ENCODE measurements at regions not wholly inside any gene's neighbourhood (a gene's known extent, or its start where the extent isn't known, plus 50 kb on each side); places are given as distances from the start of the nearest gene placed in this dataset.

- Histone ChIP-seq H3K4me1 (ENCODE audit: insufficient read depth, low read length, poor library complexity, severe bottlenecking) (peaks cover 26% of the 10 kb centered on the region), H3K4me3 (ENCODE audit: low read depth, low read length, poor library complexity, severe bottlenecking) (no peak overlapping the region), H3K9me3 (ENCODE audit: low read depth, low read length, poor library complexity, severe bottlenecking) (no peaks in the 10 kb centered on the region), H3K27me3 (replicated peaks; ENCODE audit: insufficient read depth, low read depth, low read length, poor library complexity) (no peaks in the 10 kb centered on the region), H3K36me3 (ENCODE audit: insufficient read depth, low read length, poor library complexity, severe bottlenecking) (no peaks in the 10 kb centered on the region), H3K27ac (ENCODE audit: low read depth, low read length, poor library complexity, severe bottlenecking) (no peak overlapping the region)
- intact Hi-C loops (cut with micrococcal nuclease; ENCODE audit: unreplicated experiment): loop anchor here (10.0 kb wide), 1 partner anchor 345 kb away; no protein-coding TSS in a partner anchor
- TF ChIP-seq, protein P1, sequence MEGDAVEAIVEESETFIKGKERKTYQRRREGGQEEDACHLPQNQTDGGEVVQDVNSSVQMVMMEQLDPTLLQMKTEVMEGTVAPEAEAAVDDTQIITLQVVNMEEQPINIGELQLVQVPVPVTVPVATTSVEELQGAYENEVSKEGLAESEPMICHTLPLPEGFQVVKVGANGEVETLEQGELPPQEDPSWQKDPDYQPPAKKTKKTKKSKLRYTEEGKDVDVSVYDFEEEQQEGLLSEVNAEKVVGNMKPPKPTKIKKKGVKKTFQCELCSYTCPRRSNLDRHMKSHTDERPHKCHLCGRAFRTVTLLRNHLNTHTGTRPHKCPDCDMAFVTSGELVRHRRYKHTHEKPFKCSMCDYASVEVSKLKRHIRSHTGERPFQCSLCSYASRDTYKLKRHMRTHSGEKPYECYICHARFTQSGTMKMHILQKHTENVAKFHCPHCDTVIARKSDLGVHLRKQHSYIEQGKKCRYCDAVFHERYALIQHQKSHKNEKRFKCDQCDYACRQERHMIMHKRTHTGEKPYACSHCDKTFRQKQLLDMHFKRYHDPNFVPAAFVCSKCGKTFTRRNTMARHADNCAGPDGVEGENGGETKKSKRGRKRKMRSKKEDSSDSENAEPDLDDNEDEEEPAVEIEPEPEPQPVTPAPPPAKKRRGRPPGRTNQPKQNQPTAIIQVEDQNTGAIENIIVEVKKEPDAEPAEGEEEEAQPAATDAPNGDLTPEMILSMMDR (conservative IDR thresholded peaks at IDR 0.05; ENCODE audit: low read depth, low read length): no peak
- no peak for TF ChIP-seq EZH2 (IDR thresholded peaks at IDR 0.05; ENCODE audit: borderline replicate concordance, low read depth, low read length, poor library complexity, severe bottlenecking)
- no peak for DNase-seq (ENCODE audit: low spot score)
- BruUV-seq (replicated peaks): no TSS peak
- ChIA-PET CTCF (no interaction called here), POLR2A (ENCODE audit: low non-redundant PET) (interaction anchor here (0.5 kb wide), 1 partner anchor 973 kb away, joined by 3 read pairs; no protein-coding TSS in a partner anchor)
These were observed 125.6 kb upstream of the NFIB start for GRCh38 chr9:14439555-14439954.

- H3K4me3 ChIP-seq (ENCODE audit: low read depth, low read length, poor library complexity, severe bottlenecking): no peak overlapping the region
- no peaks in the 10 kb centered on the region for H3K9me3 ChIP-seq (ENCODE audit: low read depth, low read length, poor library complexity, severe bottlenecking)
- H3K27ac ChIP-seq (ENCODE audit: low read depth, low read length, poor library complexity, severe bottlenecking): no peak overlapping the region
- no peak for DNase-seq (ENCODE audit: low spot score)
- H3K36me3 ChIP-seq (ENCODE audit: insufficient read depth, low read length, poor library complexity, severe bottlenecking): no peaks in the 10 kb centered on the region
- ChIA-PET CTCF (no interaction called here), POLR2A (ENCODE audit: low non-redundant PET) (no interaction called here)
- BruUV-seq (replicated peaks): no TSS peak
- H3K4me1 ChIP-seq (ENCODE audit: insufficient read depth, low read length, poor library complexity, severe bottlenecking): peaks cover 28% of the 10 kb centered on the region
- intact Hi-C loops (cut with micrococcal nuclease; ENCODE audit: unreplicated experiment): loop anchor here (10.0 kb wide), 1 partner anchor 344 kb away; no protein-coding TSS in a partner anchor
- no peaks in the 10 kb centered on the region for H3K27me3 ChIP-seq (replicated peaks; ENCODE audit: insufficient read depth, low read depth, low read length, poor library complexity)
- TF ChIP-seq, protein P1 (conservative IDR thresholded peaks at IDR 0.05; ENCODE audit: low read depth, low read length): no peak
- TF ChIP-seq EZH2 (IDR thresholded peaks at IDR 0.05; ENCODE audit: borderline replicate concordance, low read depth, low read length, poor library complexity, severe bottlenecking): no peak
These were observed 124.5 kb upstream of the NFIB start for GRCh38 chr9:14438232-14439021.

DNA sequence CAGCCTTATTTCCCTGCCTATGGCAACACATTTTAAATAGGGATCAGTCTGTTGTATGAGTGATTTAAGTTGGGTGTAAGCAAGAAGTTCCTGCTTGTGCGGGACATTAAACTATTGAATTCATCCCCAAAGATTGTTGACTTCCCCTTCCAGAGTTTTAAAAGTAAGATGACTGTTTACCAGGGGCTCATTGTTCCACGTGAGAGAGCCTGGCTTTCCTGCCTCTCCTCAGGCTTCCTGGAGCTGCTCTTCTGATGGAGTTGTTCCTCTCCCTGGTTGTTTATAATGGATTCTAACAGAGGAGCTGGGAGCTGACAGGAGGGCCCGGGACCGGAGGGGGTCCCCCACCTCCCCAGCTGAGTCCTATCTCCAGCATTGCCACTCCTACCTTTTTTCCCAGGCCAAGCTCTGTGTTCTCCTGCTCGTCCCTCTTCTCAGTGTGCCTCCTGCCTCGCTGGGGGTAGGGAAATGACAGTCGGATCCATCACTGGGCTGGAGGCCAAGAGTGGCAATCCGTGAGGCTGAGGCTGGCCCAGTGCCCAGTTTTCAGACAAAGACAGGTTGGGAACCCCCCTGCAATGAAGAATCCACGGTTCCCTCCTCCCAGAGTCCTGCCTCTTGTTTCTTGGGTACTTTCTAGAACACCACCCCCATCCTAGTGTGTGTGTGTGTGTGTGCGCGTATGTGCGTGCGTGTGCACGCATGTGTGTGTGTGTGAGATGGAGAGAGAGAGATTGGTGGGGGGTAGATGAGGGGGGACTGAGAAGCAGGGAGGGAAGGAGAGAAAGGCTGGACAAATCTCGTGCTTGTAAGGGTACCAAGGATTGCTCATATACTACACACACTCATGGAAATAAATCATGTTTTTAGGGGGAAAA, 123.7 kb upstream of the NFIB start:
- peaks cover 32% of the 10 kb centered on the region for H3K4me1 ChIP-seq (ENCODE audit: insufficient read depth, low read length, poor library complexity, severe bottlenecking)
- no peak for TF ChIP-seq EZH2 (IDR thresholded peaks at IDR 0.05; ENCODE audit: borderline replicate concordance, low read depth, low read length, poor library complexity, severe bottlenecking)
- TF ChIP-seq, protein P1 (conservative IDR thresholded peaks at IDR 0.05; ENCODE audit: low read depth, low read length): no peak
- intact Hi-C loops (cut with micrococcal nuclease; ENCODE audit: unreplicated experiment): loop anchor here (10.0 kb wide), 1 partner anchor 343 kb away; no protein-coding TSS in a partner anchor
- H3K4me3 ChIP-seq (ENCODE audit: low read depth, low read length, poor library complexity, severe bottlenecking): peak overlapping the region; percentile 8
- POLR2A ChIA-PET (ENCODE audit: low non-redundant PET): no interaction called here
- H3K27me3 ChIP-seq (replicated peaks; ENCODE audit: insufficient read depth, low read depth, low read length, poor library complexity): no peaks in the 10 kb centered on the region
- BruUV-seq (replicated peaks): TSS peak; percentile 55
- peak; percentile 68 for DNase-seq (ENCODE audit: low spot score)
- CTCF ChIA-PET: no interaction called here
- no peaks in the 10 kb centered on the region for H3K36me3 ChIP-seq (ENCODE audit: insufficient read depth, low read length, poor library complexity, severe bottlenecking)
- H3K27ac ChIP-seq (ENCODE audit: low read depth, low read length, poor library complexity, severe bottlenecking): peak overlapping the region; percentile 50
- H3K9me3 ChIP-seq (ENCODE audit: low read depth, low read length, poor library complexity, severe bottlenecking): no peaks in the 10 kb centered on the region
